Pons (tissue), 1 donor: ENCODE measurements at regions not wholly inside any gene's neighbourhood (a gene's known extent, or its start where the extent isn't known, plus 50 kb on each side); places are given as distances from the start of the nearest gene placed in this dataset.
"Not testable (repeated sequence)": the region's sequence is repeated elsewhere in the genome, so short reads cannot be mapped to it uniquely, and the experiment has no call there.

ENCODE experiments used
- DNase-seq: peaks from one replicate; pipeline ENCODE4 v3.0.0-alpha.2; 2016; ENCODE audit warnings: low spot score

DNA sequence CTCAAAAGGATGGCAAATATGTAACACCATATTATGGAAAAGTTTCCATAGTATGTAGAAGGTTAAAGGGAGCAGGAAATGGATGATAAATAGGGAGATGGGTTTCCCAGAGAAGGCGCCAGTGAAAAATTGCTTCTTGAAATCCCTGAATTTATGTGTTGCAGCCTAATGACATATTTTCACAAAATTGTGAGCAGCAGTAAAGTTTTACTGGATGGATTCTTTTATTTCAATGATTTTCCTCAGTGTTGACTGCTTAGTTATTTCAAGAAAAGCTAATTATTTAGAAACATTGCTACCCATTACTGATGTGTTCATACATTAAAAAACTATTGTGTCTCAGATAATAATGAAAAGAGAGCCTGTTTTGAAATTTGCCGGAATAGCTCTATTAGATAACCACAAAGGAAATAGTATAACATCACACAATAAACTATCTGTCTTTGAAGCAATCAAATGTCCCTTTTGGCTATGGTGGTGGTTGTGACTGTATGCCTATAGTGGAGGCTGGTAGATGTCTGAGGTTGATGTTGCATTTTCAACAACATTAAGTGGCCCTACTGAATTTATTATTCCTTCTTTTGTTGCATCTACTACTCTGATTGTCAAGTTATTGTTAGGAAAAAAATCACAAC lies 169.9 kb upstream of the HAND2 start:
- DNase-seq: peak; percentile 36

DNA sequence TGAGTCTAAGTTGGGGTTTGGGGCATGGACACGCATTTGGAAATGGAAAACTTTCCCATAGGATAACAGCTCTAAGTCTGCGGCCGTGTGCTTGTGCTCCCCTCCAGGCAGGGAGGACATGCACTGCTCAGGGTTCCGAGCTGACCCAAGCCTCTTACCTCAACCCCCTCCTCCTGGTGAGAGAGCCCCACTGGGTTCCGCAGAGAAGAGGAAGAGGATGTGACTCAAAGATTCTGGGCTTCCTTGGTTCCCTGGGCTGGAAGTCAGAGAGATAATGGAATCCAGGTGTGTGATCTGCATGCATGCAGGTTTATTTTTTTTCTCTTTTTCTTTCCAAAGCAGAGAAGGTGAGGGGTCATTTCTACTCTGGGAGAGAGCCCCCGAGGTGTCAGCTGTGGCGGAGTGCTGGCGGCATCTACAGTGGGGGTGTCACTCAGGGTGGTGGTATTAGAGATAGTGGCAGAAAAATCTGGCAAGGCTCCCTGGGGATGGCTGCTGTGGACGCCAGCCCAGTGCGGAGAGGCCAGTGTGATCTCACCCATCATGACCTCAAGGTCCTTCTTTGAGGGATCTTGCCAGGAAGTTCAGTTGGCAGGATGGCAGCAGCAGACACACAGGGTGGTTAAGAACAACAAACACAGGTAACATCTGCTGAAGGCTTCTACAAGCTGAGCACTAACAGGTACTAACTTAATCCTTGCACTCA lies 168.7 kb upstream of the HAND2 start:
- DNase-seq: no peak

DNA sequence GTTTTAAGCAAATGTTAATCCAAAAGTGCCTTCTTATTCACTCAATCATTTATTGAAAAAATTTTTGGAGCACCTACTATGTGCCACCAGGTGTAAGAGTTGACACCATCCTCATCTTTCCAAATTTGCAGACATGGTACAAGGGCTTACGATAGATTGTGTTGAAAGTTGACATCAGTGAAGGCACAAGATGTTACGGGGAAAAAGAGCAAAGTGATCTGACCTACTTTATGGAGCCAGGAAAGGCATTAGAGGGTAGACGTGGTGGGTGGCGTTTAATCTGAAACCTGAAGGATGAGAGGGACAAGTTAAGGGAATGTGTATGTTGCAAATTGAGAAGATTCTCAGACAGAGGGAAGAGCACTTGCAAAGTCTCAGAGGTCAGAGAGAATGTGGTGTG lies 167.8 kb upstream of the HAND2 start:
- DNase-seq: no peak

DNA sequence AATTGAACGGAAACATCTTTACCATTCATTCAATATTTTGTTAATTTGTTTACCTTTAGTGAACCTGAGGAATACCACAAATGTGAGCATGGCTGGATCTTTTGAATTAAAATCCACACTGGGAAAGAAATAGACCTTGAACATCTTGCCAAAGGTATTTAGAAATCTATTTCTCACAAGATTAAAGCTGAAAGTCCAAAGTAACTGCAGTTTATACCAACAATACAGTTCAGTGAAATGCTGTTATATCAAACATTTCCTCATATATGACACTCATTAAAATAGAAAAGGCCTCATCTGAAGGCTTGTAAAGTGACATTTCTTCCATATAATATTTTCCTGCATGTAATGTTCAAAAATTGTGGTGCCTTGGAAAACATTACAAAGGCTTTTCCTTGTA lies 166.5 kb upstream of the HAND2 start:
- DNase-seq: no peak

DNA sequence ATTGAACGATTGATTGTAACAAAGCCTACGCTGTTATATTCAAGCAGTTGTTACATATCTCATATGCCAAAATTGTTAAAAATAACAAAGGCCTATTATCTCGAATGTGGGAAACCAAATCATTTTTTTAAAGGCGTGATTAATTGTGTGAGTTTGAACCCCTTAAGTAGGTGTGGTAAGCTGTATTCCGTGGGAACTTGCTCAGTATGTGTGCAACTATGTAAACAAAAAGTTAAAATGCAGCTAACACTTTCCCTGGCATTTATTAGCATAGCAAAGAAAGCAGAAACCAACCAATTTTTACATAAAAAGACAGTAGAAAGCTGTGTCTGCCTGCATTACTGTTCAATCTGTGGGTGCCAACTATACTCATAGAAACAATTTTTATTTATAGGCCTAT lies 166.0 kb upstream of the HAND2 start:
- no peak for DNase-seq

DNA sequence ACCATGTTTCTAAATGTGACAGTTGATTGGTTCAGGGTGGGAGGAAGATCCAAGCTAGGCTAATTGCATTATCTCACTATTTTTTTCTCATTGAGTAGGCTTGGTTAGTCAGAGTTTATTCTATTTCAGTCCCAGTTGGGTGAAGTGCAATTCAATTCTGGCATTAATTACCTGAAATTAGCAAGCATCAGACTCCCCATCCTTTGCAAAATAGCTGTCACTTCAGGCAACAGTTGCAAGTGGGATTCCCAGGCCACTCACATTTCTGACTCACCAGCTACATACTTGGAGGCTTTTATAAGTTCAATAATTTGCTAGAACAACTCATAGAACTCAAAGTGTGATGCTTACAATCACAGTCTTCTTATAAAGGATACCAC lies 155.8 kb upstream of the HAND2 start:
- no peak for DNase-seq

DNA sequence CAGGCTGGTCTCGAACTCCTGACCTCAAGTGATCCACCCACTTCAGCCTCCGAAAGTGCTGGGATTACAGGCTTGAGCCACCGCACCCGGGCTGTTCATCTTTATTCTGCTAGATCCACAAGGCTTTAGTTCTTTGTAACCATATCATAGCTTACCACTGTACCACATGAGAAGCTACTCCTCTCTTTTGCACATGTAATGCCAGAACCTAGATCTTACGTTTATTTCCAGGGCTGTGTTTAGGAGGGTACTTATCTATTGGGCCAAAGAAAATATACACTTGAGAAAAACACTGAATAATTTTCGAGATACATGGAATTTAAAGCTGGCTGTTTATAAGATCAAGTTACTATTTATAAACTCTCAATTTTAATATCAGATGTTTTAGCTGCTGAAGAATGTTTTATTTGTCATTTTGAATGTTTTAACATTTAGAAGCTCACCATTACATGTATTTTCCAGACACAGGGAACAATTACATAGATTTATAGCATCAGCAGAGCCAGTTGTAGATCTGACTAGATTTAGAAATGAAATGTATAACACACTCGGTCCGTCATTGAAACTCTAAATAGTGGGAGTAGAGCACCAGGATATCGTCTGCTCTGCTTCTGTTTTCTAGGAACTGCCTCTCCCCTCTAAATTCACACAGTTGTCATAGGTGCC lies 155.3 kb upstream of the HAND2 start:
- DNase-seq: no peak

DNA sequence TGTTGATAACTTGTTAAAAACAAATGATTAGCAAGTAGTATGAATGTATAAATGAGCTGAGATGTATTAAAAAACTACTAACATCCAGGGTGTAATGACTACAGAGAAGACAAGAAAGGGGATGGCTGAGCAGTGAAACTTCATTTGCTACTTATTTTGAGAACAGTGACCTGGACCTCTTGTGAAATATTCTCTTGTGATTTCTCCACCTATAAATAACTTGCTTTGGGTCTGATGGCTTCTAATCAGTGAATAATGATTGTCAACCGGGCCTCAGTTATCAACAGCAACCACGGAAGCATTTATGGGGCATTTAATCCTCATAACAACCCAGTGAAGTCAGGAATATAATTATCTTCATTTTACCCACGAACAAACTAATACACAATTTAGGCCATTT lies 154.2 kb upstream of the HAND2 start:
- no peak for DNase-seq

DNA sequence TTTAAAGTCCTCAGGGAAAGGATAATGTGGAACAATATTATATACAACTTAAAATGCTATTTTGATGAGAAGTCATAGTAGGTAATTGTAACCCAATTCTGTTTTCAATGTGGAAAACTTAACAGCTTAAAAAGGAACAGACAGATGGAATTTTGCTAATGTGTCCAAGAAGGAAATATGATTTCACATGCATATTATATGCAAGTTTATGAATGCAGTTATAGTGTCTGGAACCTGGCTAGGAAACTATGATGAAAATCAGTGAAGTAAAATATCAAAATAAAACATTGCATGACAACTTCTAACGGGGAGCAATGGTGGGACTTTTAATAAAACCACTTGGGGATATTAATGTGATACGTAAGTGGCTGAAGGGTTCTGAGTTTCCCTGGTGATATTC lies 152.6 kb upstream of the HAND2 start:
- no peak for DNase-seq

DNA sequence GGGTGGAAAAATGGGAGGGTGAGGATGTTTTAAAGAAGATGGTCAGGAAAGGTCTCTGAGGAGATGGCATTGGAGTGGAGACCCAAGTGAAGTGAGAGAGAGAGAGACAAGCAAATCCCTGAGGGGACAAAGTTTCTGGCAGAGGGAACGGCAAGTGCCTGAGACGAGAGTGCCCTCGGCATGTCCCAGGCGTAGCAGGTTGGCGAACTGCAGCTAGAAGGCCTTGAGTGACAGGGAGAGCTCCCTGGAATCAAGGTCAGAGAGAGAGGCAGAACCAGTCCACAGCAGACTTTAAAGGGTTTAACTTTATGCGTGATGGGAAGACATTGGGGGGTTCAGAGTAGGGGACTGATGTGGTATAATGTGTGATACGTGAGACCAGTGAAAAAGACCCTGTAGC lies 150.2 kb upstream of the HAND2 start:
- DNase-seq: no peak

DNA sequence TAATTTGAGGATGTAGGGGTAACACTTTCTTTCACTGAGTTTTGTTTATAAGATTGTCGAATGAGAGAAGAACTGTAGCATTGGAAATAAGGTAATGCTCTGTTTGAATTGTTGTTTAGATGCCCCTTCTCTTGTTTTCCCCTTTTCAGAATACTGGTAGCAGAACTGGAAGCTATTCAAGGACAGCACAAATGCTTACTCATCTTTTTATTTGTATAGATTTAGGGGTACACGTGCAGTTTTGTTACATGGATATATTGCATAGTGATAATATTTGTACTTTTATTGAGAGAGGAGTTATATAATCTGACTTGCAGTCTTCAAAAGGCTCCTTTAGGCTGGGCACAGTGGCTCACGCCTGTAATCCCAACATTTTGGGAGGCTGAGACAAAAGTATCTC lies 145.4 kb upstream of the HAND2 start:
- DNase-seq: no peak

DNA sequence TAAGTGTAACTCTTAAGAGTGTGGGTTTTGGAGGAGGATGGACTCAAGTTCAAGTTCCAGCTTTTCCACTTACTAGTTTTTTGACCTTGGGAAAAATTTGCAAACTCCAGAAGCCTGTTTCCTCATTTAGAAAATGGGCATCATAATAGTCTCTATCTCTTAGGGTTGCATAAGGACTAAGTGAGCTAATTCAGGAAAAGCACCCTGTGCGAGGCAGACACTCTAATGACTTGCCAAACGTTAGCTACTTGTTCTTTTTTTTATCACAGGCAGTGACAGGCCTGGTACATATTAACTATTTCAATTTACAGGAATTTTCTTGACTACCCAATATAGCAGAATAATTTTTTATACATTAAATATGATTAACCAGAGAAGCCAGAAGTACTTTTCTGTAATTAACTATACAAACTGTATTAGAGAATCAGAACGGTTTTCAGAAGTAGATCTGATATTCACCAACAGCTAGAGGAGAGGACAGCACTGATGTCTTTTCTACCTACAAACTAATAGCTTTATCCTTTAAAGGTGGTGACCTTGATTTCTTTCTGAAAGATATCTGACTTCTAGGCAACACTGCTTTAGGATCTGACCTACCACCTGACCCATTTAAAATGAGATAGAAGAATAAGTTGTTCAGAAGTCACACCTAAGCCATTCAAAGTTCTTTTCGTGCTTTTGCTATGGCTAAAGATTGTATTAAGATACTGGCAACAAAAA lies 139.6 kb upstream of the HAND2 start:
- DNase-seq: no peak

DNA sequence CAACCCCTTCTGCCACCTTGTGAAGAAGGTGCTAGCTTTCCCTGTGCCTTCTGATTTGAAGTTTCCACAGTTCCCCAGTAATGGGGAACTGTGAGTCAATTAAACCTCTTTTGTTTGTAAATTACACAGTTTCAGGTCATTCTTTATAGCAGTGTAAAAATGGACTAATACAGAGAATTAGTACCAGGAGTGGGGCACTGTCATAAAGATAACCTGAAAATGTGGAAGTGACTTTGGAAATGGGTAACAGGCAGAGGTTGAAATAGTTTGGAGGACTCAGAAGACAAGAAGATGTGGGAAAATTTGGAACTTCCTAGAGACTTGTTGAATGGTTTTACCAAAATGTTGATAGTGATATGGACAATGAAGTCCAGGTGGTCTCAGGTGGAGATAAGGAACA lies 131.0 kb upstream of the HAND2 start:
- DNase-seq: no peak

DNA sequence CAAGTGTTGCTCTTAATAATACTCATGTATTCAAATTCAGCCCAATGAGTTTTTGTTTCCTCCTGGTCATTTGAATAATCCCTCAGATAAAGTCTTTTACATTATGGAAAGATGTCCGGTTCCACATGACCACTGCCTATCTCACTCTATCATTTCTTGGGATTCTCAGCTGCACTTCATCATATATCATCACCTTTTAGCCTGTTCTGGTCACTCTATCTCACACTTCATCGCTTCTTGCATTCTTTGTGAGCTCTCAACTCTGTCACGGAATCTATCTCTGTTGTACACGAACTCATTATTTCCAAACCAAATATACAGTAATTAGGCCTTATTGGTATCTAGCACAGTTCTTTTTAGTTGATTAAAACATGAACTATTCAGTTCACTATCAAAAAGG lies 126.9 kb upstream of the HAND2 start:
- no peak for DNase-seq

DNA sequence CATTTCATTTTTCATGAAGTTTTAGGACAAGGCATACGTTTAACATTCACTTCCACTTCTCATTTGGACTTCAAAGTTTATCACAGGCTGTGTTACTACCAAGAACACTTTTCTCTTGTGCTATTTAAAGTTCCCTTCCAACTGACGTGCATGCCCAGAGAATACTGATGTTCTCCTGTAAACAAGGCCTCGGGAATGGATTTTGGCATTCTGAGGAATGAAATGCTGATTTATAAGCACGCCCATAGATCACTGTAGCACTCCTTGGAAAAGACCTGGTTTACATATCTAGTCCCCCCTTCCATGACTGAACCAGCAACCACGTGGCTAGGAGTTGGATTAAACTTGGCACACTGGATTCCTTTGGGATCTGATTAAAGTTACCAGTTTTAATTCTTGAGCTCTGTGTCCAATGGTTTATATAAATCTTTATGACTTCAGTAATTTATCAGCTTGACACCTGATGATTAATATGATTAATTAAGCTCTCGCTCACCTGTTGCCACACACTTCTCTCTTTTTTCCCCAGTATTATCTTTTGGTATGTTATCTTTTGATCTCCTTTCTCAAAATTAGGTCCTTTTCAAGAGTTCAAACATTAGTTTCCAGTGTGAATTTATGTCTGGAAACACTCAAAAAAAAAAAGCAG lies 122.4 kb upstream of the HAND2 start:
- no peak for DNase-seq

DNA sequence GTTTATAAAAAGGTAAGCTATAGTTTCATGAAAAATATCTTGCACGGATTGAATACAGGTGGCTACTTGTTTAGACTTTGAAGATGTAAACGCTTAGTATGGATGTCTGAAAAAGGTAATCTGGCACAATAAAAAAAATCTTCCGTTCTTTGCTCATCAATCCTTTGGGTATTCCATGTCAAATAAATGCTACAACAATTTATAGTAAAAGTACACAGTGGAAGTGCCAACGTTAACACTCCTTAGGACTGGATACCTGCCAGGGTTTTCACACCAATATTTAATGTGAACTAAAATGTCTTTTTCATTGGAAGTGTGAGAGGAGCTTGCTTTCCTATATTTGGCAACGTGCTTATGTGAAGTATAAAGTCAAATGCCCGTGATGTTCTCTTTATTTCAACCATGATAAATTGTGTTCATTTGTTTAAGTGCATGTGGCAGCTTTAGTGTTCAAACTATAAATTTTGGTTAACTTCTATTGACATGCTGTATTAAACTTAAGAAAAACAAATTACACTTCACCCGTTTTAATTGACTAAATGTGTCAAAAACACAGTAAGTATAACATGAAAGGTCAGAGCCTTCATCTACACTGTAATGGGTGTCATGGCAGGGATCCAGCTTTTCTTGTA lies 121.7 kb upstream of the HAND2 start:
- DNase-seq: no peak

DNA sequence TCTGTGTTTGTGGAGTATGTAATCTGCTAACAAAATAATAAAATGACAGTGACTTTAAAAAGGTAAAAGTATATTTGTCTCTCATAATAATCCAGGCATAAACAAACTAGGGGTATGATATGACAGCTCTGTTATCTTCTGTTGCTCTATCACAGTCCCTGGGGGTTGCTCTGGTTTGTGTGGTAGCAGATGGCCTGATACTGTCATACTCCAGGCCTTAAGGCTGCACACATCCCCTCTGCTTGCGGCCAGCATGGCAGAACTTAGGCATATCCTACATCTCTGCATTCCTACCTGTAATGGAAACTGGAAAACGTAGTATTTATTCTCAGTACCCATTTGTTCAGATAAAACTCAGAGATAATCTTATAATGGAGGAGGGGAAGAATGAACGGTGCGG lies 117.9 kb upstream of the HAND2 start:
- DNase-seq: no peak

DNA sequence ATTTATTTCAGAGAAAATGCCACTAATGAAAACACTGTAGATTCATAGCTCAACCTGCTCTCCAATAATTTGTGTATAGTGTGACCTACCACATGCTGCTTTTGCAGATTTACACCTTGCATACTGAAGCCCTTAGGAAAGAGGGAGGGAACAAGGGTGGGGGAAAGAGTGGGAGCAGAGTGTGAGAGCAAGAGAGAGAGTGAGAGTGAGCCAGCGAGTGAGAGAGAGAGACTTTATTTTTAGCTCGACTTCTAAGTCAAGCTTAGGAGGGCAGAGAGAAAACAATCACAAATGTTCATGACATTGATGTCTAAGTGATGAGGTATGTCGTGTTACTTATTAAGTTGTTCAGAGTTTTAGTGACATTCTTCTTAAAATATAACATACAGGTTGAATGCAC lies 112.5 kb upstream of the HAND2 start:
- DNase-seq: no peak

DNA sequence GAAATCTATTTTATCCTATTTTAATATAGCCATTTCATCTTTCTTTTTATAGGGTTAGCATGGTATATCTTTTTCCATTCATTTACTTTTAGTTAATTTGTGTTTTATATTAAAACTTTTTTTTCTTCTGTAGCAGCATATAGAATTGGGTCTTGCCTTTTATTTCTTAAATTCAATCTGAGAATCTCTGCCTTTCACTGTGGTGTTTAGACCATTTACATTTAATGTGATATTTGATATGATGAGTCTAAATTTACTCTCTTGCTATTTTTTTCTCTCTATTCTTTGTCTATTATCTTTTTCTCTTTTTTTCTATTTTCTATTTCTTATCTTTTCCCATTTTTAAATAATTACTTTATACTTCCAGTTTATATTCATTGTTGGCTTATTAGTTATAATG lies 105.4 kb upstream of the HAND2 start:
- no peak for DNase-seq

DNA sequence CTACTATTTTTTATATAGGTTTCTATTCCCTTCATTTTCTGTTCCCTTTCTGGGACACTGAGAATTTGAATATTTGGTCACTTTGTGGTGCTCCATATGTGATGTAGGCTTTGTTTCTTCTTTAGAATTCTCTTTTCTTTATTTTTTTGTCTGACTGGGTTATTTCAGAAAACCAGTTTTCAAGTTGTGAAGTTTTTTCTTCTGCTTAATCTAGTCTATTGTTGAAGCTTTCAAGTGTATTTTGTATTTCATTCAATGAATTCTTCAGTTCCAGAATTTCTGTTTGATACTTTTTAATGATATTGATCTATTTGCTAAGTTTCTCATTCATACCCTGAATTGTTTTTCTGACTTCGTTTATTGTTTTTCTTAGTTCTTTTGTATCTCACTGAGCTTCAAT lies 96.2 kb upstream of the HAND2 start:
- no peak for DNase-seq

DNA sequence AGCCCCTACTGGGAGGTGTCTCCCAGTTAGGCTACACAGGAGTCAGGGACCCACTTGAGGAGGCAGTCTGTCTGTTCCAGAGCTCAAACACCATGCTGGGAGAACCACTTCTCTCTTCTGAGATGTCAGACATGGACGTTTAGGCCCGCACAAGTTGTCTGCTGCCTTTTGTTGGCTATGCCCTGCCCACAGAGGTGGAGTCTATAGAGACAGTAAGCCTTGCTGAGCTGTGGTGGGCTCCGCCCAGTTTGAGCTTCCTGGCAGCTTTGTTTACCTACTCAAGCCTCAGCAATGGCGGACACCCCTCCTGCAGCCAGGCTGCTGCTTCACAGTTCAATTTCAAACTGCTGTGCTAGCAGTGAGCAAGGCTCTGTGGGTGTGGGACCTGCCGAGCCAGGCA lies 88.6 kb upstream of the HAND2 start:
- not testable (repeated sequence) for DNase-seq

DNA sequence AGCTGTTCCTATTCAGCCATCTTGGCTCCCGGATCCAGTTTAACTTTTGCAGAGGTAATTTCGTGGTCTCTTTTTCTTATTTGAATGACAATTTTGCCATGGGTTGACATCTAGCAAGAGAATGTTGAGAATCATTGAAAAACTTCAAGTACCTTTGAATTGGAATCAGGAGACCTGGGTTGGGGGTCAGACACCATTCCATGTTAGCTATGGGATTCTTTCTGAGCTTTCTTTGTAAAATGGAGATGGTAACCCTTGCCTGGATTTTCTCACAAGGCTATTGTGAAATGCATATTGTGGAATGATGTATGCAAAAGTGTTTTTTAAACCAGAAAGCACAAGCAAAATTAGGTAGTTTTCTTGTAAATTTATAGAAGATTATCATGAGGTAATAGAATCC lies 79.1 kb upstream of the HAND2 start:
- no peak for DNase-seq
